Dedifferentiated amniotic fluid mesenchymal stem cell (primary cell): ENCODE measurements at regions not wholly inside any gene's neighbourhood (a gene's known extent, or its start where the extent isn't known, plus 50 kb on each side); places are given as distances from the start of the nearest gene placed in this dataset.
"Not testable (repeated sequence)": the region's sequence is repeated elsewhere in the genome, so short reads cannot be mapped to it uniquely, and the experiment has no call there.

Source experiments
- DNase-seq: peaks from one replicate; pipeline ENCODE4 v3.0.0-alpha.2; 2016; ENCODE audit errors: extremely low spot score

DNA sequence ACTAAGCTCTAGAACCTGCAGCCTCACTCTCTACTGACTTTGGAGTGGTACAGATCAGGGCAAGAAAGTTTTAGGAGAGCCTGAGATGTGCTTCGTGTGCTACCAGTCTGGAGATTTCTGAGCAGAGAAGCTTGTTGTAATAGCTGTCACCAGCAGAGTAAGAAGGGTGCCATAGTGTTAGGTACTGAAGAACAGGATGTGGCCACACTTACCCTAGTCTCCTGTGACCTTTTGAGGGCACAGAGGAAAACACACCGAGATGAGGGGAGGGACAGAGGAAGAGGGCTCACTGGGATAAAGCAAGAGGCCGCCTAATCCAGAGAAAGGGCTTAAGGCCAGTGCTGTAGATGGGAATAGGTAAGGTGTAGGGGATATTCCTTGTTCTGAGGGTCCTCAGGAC lies 146.2 kb upstream of the MTPN start:
- DNase-seq, result no peak

DNA sequence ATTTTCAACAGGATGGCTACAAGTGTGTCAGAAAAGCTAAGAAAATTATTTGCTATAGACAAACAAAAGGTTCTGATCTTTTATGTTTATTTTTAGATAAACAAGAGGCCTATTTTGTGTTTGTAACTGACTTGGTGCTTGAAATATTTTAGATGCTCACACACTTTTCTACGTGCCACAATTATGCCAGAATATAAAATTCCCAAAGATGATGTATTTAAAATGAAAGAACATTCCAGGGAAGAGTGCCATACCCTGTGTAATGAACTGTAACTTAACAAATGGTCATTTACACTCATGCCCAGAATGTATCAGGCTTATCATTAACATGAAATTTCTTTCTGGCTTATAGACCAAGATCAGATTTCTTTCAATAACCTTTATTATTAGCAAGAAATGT lies 144.9 kb upstream of the MTPN start:
- no peak for DNase-seq

GRCh38 chr7:136117539-136117938 lies 140.4 kb upstream of the MTPN start:
- no peak for DNase-seq

- no peak for DNase-seq
Measured at GRCh38 chr7:136116186-136116585, 139.0 kb upstream of the MTPN start.

DNA sequence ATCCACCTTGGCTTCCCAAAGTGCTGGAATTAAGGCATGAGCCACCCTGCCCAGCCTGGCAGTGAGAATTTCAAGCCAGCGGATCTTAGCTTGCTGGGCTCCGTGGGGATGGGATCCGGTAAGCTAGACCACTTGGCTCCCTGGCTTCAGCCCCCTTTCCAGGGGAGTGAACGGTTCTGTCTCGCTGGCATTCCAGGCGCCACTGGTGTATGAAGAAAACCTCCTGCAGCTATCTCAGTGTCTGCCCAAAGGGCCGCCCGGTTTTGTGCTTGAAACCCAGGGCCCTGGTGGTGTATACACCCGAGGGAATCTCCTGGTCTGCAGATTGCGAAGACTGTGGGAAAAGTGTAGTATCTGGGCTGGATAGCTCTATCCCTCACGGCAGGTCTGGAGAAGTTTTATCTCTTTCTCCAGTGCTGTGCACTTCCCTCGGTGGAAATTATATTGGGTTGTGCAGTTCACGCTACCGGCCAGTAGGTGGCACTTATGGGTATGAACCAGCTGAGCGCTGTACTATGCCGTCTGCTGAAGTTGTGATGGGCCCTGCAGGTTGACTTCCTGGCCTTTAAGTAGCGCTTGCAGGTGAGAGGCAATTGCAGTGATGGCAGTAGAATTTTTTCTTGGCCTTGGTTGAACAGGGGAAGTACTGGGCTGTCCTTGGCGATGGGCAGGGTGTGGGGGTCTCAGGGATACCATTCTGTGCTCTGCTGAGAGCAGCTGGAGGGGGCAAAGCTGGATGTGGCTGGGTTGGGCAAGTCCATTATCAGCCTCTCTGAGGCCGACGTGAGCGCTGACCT lies 138.0 kb upstream of the MTPN start:
- DNase-seq, result peak; percentile 40

- DNase-seq, result not testable (repeated sequence)
Measured at GRCh38 chr7:136114467-136114866, 137.3 kb upstream of the MTPN start.

- not testable (repeated sequence) for DNase-seq
Measured at GRCh38 chr7:136109037-136109436, 131.9 kb upstream of the MTPN start.

- DNase-seq, result no peak
Measured at GRCh38 chr7:136105191-136105590, 128.0 kb upstream of the MTPN start.

DNA sequence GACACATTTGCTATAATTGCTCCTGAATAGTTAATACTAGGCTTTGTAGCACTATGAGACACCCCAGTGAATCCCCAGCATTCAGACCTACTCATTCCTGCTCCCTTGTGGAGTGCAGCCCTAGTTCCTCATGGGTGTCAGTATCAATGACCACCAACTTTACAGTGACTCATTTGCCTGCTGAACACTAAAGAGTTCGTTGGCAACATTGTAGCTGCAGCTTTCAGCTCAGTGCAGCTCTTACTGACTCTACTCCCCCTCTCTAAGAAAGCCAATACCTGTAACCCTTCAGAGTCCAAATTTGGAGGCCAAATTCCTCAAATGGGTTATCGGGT lies 127.1 kb upstream of the MTPN start:
- DNase-seq, result no peak

- no peak for DNase-seq
Measured at GRCh38 chr7:136103545-136104268, 126.5 kb upstream of the MTPN start.

DNA sequence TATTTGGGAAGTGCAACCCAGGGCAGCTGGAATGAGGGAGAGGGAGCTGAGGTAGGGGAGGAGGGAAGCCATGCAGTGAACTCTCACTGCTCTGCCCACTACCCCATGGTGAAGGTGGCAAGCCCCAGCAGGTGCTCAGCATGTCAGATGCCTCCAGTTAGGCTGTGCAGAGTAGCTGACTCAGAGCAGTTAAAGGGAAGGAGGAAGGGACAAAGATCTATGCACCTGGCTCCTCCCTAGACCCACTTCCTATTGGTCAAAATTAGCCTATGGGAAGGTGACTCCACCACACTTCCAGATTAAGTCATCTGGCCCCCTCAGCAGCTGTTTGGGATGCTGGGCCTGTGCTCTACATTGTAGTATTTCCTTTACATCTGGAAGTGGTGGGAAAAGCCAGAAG lies 125.7 kb upstream of the MTPN start:
- DNase-seq, result no peak

DNA sequence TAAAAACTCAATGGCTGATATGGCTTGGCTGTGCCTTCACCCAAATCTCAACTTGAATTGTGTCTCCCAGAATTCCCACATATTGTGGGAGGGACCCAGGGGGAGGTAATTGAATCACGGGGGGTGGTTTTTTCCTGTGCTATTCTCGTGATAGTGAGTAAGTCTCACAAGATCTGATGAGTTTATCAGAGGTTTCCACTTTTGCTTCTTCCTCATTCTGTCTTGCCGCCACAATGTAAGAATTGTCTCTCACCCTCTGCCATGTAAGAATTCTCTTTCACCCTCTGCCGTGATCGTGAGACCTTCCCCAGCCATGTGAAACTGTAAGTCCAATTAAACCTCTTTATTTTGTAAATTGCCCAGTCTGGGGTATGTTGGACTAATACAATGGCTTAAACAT lies 115.6 kb upstream of the MTPN start:
- DNase-seq, result not testable (repeated sequence)

GRCh38 chr7:136087881-136088280 lies 110.7 kb upstream of the MTPN start:
- no peak for DNase-seq

DNA sequence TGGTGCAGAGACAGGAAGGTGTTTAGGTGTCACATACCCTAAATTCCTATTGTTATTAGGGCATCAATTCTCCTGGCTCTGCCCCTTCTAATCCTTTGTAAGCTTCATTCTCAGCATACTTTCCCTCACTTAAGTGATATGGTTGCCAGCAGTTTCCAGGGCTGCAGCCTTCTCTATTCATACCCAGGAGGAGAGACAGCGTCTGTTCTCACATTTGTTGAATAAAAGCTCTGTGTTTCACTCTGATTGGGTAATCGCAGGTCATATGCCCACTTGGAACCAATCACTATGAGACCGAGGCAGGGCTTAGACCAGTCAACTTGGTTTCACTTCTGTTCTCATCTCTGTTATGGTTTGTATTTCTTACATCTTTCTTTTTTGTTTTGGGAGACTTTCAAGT lies 109.6 kb upstream of the MTPN start:
- peak; percentile 91 for DNase-seq

GRCh38 chr7:136079934-136080333 lies 102.8 kb upstream of the MTPN start:
- no peak for DNase-seq

DNA sequence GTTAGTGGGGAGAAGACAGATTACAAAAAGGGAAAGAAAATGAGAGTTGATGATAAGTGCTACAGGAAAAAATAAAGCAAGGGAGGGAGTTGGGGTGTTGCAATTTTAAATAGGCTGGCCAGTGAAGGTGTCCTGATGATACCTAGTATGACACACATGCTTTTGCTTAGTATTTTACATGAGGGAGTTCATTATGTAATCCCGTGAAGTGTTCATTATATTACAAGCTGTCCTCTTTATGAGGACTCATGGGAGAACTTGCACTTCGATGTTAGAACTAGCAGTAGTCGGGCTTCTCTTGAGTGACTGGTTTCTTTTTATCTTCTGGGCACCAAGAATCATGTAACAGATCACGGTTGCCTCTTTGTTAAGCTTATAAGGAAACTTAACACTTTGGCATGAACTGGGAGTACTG lies 102.3 kb upstream of the MTPN start:
- no peak for DNase-seq

- no peak for DNase-seq
Measured at GRCh38 chr7:136079066-136079465, 101.9 kb upstream of the MTPN start.

DNA sequence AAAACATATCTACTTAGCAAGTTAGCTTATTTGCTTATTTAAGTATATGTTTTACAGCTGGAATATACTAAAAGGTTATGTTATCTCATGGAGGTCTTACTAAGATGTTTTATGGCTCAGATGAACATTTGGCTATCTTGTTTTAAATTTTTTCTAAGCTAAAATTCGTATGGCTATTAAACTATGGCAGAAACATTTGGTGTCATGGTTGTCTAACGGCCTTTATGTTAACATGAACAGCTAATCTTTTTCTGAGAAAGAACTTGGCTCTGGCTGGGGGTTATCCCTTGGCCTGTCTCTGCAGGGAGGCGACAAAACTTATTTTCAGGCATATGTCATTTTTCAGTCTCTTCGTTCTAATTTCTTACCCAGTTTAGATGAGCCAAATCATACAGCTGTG lies 101.5 kb upstream of the MTPN start:
- DNase-seq, result no peak

GRCh38 chr7:136076954-136077353 lies 99.8 kb upstream of the MTPN start:
- no peak for DNase-seq

DNA sequence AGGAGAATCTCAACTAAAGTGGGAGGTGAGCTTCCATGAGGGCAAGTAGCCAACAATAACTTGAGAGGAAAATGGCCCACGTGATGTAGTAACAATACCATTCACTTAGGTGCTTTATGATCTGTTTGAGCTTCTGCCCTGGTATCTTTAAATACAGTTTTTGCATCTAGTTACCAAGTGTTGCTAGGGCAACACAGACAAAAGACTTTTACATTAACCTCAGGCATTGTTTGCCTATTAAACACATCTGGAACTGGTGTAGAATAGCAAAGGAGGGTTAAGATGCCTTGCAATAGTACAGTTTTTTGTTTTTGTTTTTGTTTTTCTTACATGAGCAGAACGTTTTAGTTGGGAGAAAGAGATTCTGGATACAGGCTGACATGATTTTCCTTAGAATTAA lies 97.7 kb upstream of the MTPN start:
- DNase-seq, result no peak

DNA sequence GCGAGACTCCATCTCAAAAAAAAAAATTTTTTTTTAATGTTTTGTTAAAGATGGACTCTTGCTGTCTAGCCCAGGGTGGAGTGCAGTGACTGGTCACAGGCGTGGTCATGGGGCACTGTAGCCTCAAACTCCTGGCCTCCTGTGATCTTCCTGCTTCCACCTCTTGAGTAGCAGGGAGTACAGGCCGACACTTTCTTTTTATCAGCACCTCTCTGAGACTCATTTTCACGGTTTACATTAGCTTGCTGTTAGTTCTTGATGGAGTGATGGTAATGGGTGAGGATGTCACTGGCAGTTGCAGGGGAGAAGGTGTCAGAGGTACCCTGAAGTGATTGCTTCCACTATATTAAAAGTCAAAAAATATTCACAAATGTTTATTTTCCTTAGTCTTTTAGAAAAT lies 95.3 kb upstream of the MTPN start:
- DNase-seq, result no peak

- DNase-seq, result no peak
Measured at GRCh38 chr7:136070736-136071505, 93.8 kb upstream of the MTPN start.
